ENCODE measurements at regions not wholly inside any gene's neighbourhood (a gene's known extent, or its start where the extent isn't known, plus 50 kb on each side); places are given as distances from the start of the nearest gene placed in this dataset.

DNA sequence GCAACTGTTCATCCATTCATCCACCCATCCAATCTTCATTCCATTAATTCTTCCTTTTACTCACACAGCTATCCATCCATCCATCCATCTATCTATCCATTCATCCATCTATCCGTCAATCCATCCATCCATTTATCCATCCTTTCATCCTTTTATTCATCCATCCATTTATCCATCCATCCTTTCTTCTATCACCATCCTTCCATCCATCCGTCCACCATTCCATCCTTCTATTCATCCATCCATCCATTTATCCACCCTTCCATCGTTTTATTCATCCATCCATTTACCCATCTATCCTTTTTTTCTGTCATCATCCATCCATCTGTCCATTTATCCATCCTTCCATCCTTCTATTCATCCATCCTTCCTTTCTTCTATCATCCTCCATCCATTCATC is 73.0 kb upstream of the FOXF1 start:
- H3K4me3 ChIP-seq (ENCODE audit: low read length), result no peak overlapping the region
- DNase-seq (ENCODE audit: low read depth), result no peak
- TF ChIP-seq, protein P1, sequence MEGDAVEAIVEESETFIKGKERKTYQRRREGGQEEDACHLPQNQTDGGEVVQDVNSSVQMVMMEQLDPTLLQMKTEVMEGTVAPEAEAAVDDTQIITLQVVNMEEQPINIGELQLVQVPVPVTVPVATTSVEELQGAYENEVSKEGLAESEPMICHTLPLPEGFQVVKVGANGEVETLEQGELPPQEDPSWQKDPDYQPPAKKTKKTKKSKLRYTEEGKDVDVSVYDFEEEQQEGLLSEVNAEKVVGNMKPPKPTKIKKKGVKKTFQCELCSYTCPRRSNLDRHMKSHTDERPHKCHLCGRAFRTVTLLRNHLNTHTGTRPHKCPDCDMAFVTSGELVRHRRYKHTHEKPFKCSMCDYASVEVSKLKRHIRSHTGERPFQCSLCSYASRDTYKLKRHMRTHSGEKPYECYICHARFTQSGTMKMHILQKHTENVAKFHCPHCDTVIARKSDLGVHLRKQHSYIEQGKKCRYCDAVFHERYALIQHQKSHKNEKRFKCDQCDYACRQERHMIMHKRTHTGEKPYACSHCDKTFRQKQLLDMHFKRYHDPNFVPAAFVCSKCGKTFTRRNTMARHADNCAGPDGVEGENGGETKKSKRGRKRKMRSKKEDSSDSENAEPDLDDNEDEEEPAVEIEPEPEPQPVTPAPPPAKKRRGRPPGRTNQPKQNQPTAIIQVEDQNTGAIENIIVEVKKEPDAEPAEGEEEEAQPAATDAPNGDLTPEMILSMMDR (conservative IDR thresholded peaks at IDR 0.05; ENCODE audit: low read length), result no peak

DNA sequence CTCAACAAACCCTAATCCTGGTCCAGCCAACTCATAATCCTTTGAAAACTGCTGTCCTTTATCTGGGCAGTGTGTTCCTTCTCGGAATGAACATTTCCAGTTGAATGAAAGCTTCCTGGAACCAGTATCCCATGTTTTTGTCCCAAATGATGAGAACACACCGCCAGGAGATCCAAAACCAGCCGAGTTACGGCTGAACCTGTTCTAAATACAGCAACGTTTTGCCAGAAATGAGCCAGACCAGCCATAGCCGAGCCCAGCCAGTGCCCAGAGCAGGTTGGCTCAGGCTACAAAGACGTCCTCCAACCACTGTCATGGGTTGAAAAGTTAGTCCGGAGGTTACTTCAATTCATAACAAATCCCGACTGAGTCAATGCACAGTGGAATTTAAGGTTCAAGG is 67.6 kb upstream of the FOXF1 start:
- no peak overlapping the region for H3K4me3 ChIP-seq (ENCODE audit: low read length)
- TF ChIP-seq, protein P1 (conservative IDR thresholded peaks at IDR 0.05; ENCODE audit: low read length), result no peak
- DNase-seq (ENCODE audit: low read depth), result no peak

DNA sequence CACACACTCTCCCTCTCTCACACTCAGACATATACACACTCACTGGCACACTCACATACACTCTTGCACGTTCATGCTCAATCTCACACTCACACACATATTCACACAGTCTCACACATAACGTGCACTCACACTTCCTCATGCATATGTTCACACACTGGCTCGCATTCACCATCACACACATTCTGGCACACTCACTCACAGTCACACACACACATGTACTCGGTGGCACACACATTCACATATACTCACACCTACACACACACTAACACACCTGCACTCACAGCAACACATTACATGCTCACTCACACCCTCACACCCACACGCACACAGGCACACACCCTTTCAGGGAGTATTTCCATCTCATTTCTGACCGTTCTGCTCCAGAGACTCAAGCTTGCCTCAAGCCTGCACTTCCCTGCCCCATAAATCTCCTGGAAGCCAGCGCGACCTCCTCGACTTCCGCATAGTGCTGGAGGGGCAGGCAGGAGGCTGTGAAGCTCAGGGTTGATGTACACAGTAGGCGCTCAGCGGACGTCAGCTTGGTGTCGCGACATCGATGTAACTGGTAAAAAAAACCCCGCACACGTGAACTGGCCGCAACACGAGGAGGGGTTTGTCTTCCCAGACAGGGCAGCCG is 66.7 kb upstream of the FOXF1 start:
- TF ChIP-seq, protein P1 (conservative IDR thresholded peaks at IDR 0.05; ENCODE audit: low read length), result no peak
- no peak overlapping the region for H3K4me3 ChIP-seq (ENCODE audit: low read length)
- DNase-seq (ENCODE audit: low read depth), result no peak

DNA sequence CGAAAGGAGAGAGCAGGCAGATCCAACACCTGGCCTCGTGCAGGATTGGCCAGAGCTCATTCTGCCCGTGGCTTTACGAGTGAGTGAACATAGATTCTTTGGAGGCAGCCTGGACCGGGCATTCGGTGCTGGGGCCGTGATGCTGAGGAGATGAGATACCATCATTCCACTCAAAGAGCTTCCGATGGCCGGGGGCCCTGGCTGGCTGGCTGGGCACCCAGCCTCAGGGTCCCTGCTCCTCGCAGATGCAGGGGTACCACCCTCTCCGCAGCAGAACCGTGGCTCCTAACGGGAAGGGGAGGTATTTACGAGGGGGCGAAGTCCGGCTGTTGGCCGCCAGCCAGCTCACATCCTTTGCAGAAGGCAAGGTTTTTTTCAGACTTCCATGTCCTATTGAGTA is 66.1 kb upstream of the FOXF1 start:
- no peak overlapping the region for H3K4me3 ChIP-seq (ENCODE audit: low read length)
- TF ChIP-seq, protein P1 (conservative IDR thresholded peaks at IDR 0.05; ENCODE audit: low read length), result no peak
- DNase-seq (ENCODE audit: low read depth), result no peak

DNA sequence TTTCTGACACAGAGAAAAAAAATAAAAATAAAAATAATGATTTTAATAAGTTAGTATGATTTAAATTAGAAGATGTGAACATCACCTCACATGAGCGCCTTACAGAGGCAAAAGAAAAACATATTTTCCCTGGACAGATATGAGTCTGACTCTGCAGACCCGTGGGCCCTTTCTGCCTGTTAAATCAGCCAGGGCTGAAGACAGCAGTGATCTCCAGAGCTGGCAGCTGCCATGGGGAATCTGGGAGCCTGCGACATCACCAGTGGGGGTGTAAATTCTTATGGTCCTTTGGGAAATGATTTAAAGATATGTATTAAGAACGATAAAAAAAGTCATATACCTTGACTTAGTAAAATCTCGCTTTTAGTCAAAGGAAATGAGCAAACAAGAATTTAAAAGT is 65.7 kb upstream of the FOXF1 start:
- TF ChIP-seq, protein P1 (conservative IDR thresholded peaks at IDR 0.05; ENCODE audit: low read length), result no peak
- H3K4me3 ChIP-seq (ENCODE audit: low read length), result no peak overlapping the region
- no peak for DNase-seq (ENCODE audit: low read depth)

DNA sequence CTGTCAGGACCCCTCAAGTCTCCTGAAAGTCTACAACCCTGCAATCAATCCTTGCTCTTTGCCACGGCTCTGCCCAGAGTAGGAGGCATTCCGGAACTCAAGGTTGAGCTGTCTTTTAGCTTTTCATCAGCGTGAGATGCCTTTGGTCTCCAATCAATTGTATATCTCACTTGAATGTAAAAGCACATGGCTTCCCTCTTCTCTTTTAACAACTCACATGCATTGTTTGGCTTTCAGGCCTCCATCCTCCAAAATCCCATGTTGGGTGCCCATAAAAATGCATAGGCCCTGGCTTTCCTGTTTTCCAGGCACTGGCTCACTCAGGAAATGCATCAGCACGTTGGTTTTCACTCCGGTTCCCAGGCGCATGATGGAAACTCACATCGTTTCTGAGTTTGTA is 64.0 kb upstream of the FOXF1 start:
- TF ChIP-seq, protein P1 (conservative IDR thresholded peaks at IDR 0.05; ENCODE audit: low read length), result no peak
- H3K4me3 ChIP-seq (ENCODE audit: low read length), result no peak overlapping the region
- DNase-seq (ENCODE audit: low read depth), result no peak

DNA sequence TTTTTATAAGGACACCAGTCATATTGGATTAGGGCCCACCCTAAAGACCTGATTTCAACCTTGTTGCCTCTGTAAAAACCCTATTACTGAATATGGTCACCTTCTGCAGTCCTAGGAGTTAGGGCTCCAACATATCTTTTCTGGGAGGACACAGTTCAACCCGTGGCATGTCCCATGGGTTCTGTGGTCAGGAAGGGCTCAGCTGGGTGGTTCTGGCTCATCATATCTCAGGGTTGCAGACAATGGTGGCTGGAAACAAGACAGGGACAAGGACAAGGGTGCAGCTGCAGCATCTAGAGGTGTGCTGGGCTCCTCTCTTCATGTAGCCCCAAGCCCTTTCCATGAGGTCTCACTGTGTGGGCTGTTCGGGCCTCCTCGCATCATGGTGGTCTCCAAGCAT is 63.1 kb upstream of the FOXF1 start:
- TF ChIP-seq, protein P1 (conservative IDR thresholded peaks at IDR 0.05; ENCODE audit: low read length), result no peak
- DNase-seq (ENCODE audit: low read depth), result no peak
- H3K4me3 ChIP-seq (ENCODE audit: low read length), result no peak overlapping the region
